Mesendoderm (in vitro differentiated cells): ENCODE measurements at regions not wholly inside any gene's neighbourhood (a gene's known extent, or its start where the extent isn't known, plus 50 kb on each side); places are given as distances from the start of the nearest gene placed in this dataset.
"Not testable (repeated sequence)": the region's sequence is repeated elsewhere in the genome, so short reads cannot be mapped to it uniquely, and the experiment has no call there.

Experiments
- DNase-seq: peaks from one replicate; pipeline ENCODE4 v3.0.0; 2013
- H2AK5ac ChIP-seq: 2 replicates; pipeline ENCODE4 v1.6.1; 2013; ENCODE audit warnings: low read length, inconsistent platforms
- H2BK120ac ChIP-seq: 2 replicates; pipeline ENCODE4 v1.6.1; 2013; ENCODE audit warnings: low read depth, mild to moderate bottlenecking, low read length, moderate library complexity, mixed read lengths
- H2BK15ac ChIP-seq: replicated peaks from 2 replicates; pipeline ENCODE4 v1.6.1; 2013; ENCODE audit warnings: low read depth, mild to moderate bottlenecking, moderate library complexity
- H2BK5ac ChIP-seq: 2 replicates; pipeline ENCODE4 v1.6.1; 2013; ENCODE audit warnings: low read length, inconsistent platforms
- H3K18ac ChIP-seq: 2 replicates; pipeline ENCODE4 v1.6.1; 2013; ENCODE audit warnings: mild to moderate bottlenecking, low read length, mixed read lengths
- H3K23ac ChIP-seq: one replicate; pipeline ENCODE4 v1.6.1; 2013; ENCODE audit warnings: low read length
- H3K27ac ChIP-seq: 2 replicates; pipeline ENCODE4 v1.5.1; 2013; ENCODE audit warnings: low read depth, mild to moderate bottlenecking, inconsistent platforms, low read length, moderate library complexity
- H3K27me3 ChIP-seq: 2 replicates; pipeline ENCODE4 v1.6.1; 2013; ENCODE audit warnings: low read length, control low read depth, mild to moderate bottlenecking, inconsistent platforms; ENCODE audit not compliant: insufficient read depth, poor library complexity
- H3K36me3 ChIP-seq: 2 replicates; pipeline ENCODE4 v1.6.1; 2013; ENCODE audit warnings: low read length, inconsistent platforms; ENCODE audit not compliant: control insufficient read depth, insufficient read depth
- H3K4ac ChIP-seq: one replicate; pipeline ENCODE4 v1.6.1; 2013; ENCODE audit warnings: low read depth, mild to moderate bottlenecking, low read length, moderate library complexity
- H3K4me1 ChIP-seq: 2 replicates; pipeline ENCODE4 v1.6.1; 2013; ENCODE audit warnings: low read depth, low read length, inconsistent platforms; ENCODE audit not compliant: control insufficient read depth
- H3K4me2 ChIP-seq: 2 replicates; pipeline ENCODE4 v1.6.1; 2013; ENCODE audit warnings: low read length
- H3K4me3 ChIP-seq: 2 replicates; pipeline ENCODE4 v1.5.1; 2013; ENCODE audit warnings: mild to moderate bottlenecking, low read length
- H3K56ac ChIP-seq: one replicate; pipeline ENCODE4 v1.6.1; 2013; ENCODE audit warnings: low read length
- H3K79me1 ChIP-seq: 2 replicates; pipeline ENCODE4 v1.6.1; 2013; ENCODE audit warnings: low read length, inconsistent platforms
- H3K79me2 ChIP-seq: 2 replicates; pipeline ENCODE4 v1.6.1; 2013; ENCODE audit warnings: mild to moderate bottlenecking, low read length; ENCODE audit not compliant: control insufficient read depth, insufficient read depth
- H3K9ac ChIP-seq: 2 replicates; pipeline ENCODE4 v1.6.1; 2013; ENCODE audit warnings: low read length, inconsistent platforms
- H4K5ac ChIP-seq: one replicate; pipeline ENCODE4 v1.6.1; 2013; ENCODE audit warnings: low read length
- H4K8ac ChIP-seq: one replicate; pipeline ENCODE4 v1.6.1; 2013; ENCODE audit warnings: low read depth, mild to moderate bottlenecking, control low read depth, low read length, moderate library complexity
- whole genome bisulfite sequencing: extraction: QIAGEN DNeasy Blood & Tissue Kit; methylation state at CpG from one replicate; pipeline ENCODE4 v1.1.7; 2013; ENCODE audit warnings: low lambda C conversion rate, missing lambda C conversion rate; ENCODE audit not compliant: insufficient coverage; ENCODE audit errors: extremely low coverage; 5-methylcytosine and 5-hydroxymethylcytosine counted together

GRCh38 chr1:146487155-146487554, 258.3 kb upstream of the NOTCH2NLA start:
- not testable (repeated sequence) for H3K79me2 ChIP-seq
- WGBS: no CpG with 5 or more reads among the region's 24 CpGs

GRCh38 chr1:146486300-146487014, 257.6 kb upstream of the NOTCH2NLA start:
- not testable (repeated sequence) for H3K56ac ChIP-seq, H3K4me2 ChIP-seq, H3K36me3 ChIP-seq, H3K18ac ChIP-seq, H3K9ac ChIP-seq, H2BK5ac ChIP-seq, H3K4me3 ChIP-seq, H3K27me3 ChIP-seq, H3K23ac ChIP-seq, H3K79me2 ChIP-seq, H4K5ac ChIP-seq, H3K4me1 ChIP-seq, H3K4ac ChIP-seq, H3K27ac ChIP-seq, H4K8ac ChIP-seq, DNase-seq, H2BK120ac ChIP-seq, H2AK5ac ChIP-seq, H3K79me1 ChIP-seq, H2BK15ac ChIP-seq
- WGBS: no CpG with 5 or more reads among the region's 35 CpGs

More at GRCh38 chr1:146487155-146487554, 258.3 kb upstream of the NOTCH2NLA start:
- H3K36me3 ChIP-seq, H3K4me1 ChIP-seq, H3K4ac ChIP-seq, H3K79me1 ChIP-seq, H3K9ac ChIP-seq, H3K4me3 ChIP-seq, H3K23ac ChIP-seq, H3K18ac ChIP-seq, H4K8ac ChIP-seq, H2BK15ac ChIP-seq, DNase-seq, H3K27ac ChIP-seq, H3K56ac ChIP-seq, H2BK5ac ChIP-seq, H2AK5ac ChIP-seq, H4K5ac ChIP-seq, H2BK120ac ChIP-seq, H3K4me2 ChIP-seq, H3K27me3 ChIP-seq: not testable (repeated sequence)

- not testable (repeated sequence) for H3K23ac ChIP-seq, H4K5ac ChIP-seq, H4K8ac ChIP-seq, H3K18ac ChIP-seq, H3K27ac ChIP-seq, H3K4me2 ChIP-seq, H3K79me1 ChIP-seq, H3K36me3 ChIP-seq, DNase-seq, H3K4ac ChIP-seq, H2BK5ac ChIP-seq, H2BK15ac ChIP-seq, H3K56ac ChIP-seq, H3K79me2 ChIP-seq, H2AK5ac ChIP-seq, H3K4me1 ChIP-seq, H3K9ac ChIP-seq, H3K4me3 ChIP-seq, H3K27me3 ChIP-seq, H2BK120ac ChIP-seq
- no CpG with 5 or more reads among the region's 2 CpGs for WGBS
Observed at GRCh38 chr1:146484195-146484594, 255.4 kb upstream of the NOTCH2NLA start.

- not testable (repeated sequence) for H2BK15ac ChIP-seq, H3K4me1 ChIP-seq, DNase-seq, H4K8ac ChIP-seq, H2AK5ac ChIP-seq, H3K4me3 ChIP-seq, H2BK5ac ChIP-seq, H3K4ac ChIP-seq, H3K27me3 ChIP-seq, H3K27ac ChIP-seq, H2BK120ac ChIP-seq, H3K23ac ChIP-seq, H3K9ac ChIP-seq, H3K36me3 ChIP-seq, H3K4me2 ChIP-seq, H4K5ac ChIP-seq, H3K79me2 ChIP-seq, H3K18ac ChIP-seq, H3K56ac ChIP-seq, H3K79me1 ChIP-seq
- no CpG with 5 or more reads among the region's 2 CpGs for WGBS
Observed at GRCh38 chr1:146479188-146479587, 250.4 kb upstream of the NOTCH2NLA start.

- H3K79me1 ChIP-seq, H2BK15ac ChIP-seq, H3K56ac ChIP-seq, H3K4me3 ChIP-seq, H3K18ac ChIP-seq, H2AK5ac ChIP-seq, H3K4me2 ChIP-seq, H3K79me2 ChIP-seq, H3K4ac ChIP-seq, H2BK120ac ChIP-seq, H3K27me3 ChIP-seq, H3K23ac ChIP-seq, H4K5ac ChIP-seq, H3K9ac ChIP-seq, H4K8ac ChIP-seq, H3K4me1 ChIP-seq, H3K36me3 ChIP-seq, H2BK5ac ChIP-seq, H3K27ac ChIP-seq: not testable (repeated sequence)
- DNase-seq: peak; percentile 39
- WGBS: no CpG with 5 or more reads among the region's 12 CpGs
Observed at GRCh38 chr1:146478125-146478720, 249.4 kb upstream of the NOTCH2NLA start.

GRCh38 chr1:146475086-146475485, 246.3 kb upstream of the NOTCH2NLA start:
- no CpG with 5 or more reads among the region's 4 CpGs for WGBS
- not testable (repeated sequence) for H3K23ac ChIP-seq, H3K36me3 ChIP-seq

More at GRCh38 chr1:146475086-146475485, 246.3 kb upstream of the NOTCH2NLA start:
- H3K4me1 ChIP-seq, H3K56ac ChIP-seq, H4K8ac ChIP-seq, H3K4ac ChIP-seq, H3K79me1 ChIP-seq, H2BK15ac ChIP-seq, H3K4me3 ChIP-seq, H2BK5ac ChIP-seq, H3K9ac ChIP-seq, H2AK5ac ChIP-seq, H3K27ac ChIP-seq, H3K79me2 ChIP-seq, H2BK120ac ChIP-seq, H3K18ac ChIP-seq, H3K27me3 ChIP-seq, DNase-seq, H4K5ac ChIP-seq, H3K4me2 ChIP-seq: not testable (repeated sequence)
